Lower lobe of right lung (tissue), 2 donors: ENCODE measurements at regions not wholly inside any gene's neighbourhood (a gene's known extent, or its start where the extent isn't known, plus 50 kb on each side); places are given as distances from the start of the nearest gene placed in this dataset.

Experiments
- ATAC-seq, 2 donors: fragments of 200-7000 bp; cut with Tn5 transposase; one replicate each; pipeline ENCODE4 v1.9.1; 2020 to 2022; ENCODE audit warnings: mild to moderate bottlenecking in 2 of 2, moderate library complexity in 2 of 2
- DNase-seq: peaks from one replicate; pipeline ENCODE4 v3.0.0-alpha.2; 2020
- H3K27ac ChIP-seq: fragments of 200-600 bp; one replicate; pipeline ENCODE4 v1.8.0; 2022
- H3K27me3 ChIP-seq: fragments of 200-600 bp; one replicate; pipeline ENCODE4 v1.8.0; 2022; ENCODE audit warnings: low read depth
- H3K36me3 ChIP-seq: fragments of 200-600 bp; one replicate; pipeline ENCODE4 v1.8.0; 2022; ENCODE audit warnings: mild to moderate bottlenecking
- H3K4me1 ChIP-seq: fragments of 200-600 bp; one replicate; pipeline ENCODE4 v1.8.0; 2022
- H3K4me3 ChIP-seq: fragments of 200-600 bp; one replicate; pipeline ENCODE4 v1.8.0; 2022; ENCODE audit warnings: mild to moderate bottlenecking
- H3K9me3 ChIP-seq: fragments of 200-600 bp; one replicate; pipeline ENCODE4 v1.8.0; 2022
- intact Hi-C: fragments of 100-400 bp; cut with DNase I; formaldehyde crosslinking; loops from one replicate; pipeline ENCODE4 v1.11.0; 2022
- TF ChIP-seq, protein P1 (sequence below): fragments of 200-600 bp; IDR thresholded peaks from one replicate; pipeline ENCODE4 v1.8.0; 2022; ENCODE audit warnings: antibody characterized with exemption, mild to moderate bottlenecking
- donor health status: DM: no; HTN: yes; CAD: no; lungs with severe emphysema.

DNA sequence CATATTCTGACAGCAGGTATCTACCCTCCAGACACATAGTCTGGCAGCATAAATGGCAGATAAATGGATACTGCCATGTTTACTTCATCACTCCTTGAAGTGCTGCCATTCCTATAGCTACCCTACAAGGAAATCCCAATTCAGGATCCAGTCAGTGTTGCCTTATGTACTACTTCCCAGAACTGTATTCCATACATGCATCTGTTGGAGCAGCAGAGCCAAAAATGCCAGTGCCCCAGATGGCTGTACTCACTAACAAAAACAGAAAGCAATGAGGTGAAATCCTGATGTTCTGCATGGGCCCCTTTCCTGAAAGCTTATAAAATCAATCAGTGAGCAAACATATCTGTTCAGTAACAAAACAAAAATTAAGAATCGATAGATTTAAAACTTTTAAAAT lies 490.0 kb upstream of the COX7C start:
- ATAC-seq (no peak), DNase-seq (no peak)
- Histone ChIP-seq H3K9me3 (no peaks in the 10 kb centered on the region), H3K4me1 (no peaks in the 10 kb centered on the region), H3K27me3 (no peaks in the 10 kb centered on the region), H3K4me3 (no peak overlapping the region), H3K27ac (no peak overlapping the region), H3K36me3 (no peaks in the 10 kb centered on the region)
- intact Hi-C loops = no loop called here
- TF ChIP-seq, protein P1, sequence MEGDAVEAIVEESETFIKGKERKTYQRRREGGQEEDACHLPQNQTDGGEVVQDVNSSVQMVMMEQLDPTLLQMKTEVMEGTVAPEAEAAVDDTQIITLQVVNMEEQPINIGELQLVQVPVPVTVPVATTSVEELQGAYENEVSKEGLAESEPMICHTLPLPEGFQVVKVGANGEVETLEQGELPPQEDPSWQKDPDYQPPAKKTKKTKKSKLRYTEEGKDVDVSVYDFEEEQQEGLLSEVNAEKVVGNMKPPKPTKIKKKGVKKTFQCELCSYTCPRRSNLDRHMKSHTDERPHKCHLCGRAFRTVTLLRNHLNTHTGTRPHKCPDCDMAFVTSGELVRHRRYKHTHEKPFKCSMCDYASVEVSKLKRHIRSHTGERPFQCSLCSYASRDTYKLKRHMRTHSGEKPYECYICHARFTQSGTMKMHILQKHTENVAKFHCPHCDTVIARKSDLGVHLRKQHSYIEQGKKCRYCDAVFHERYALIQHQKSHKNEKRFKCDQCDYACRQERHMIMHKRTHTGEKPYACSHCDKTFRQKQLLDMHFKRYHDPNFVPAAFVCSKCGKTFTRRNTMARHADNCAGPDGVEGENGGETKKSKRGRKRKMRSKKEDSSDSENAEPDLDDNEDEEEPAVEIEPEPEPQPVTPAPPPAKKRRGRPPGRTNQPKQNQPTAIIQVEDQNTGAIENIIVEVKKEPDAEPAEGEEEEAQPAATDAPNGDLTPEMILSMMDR = no peak

GRCh38 chr5:86129009-86129408 lies 488.7 kb upstream of the COX7C start:
- Histone ChIP-seq H3K4me1 (no peaks in the 10 kb centered on the region), H3K36me3 (no peaks in the 10 kb centered on the region), H3K9me3 (no peaks in the 10 kb centered on the region), H3K27me3 (no peaks in the 10 kb centered on the region), H3K27ac (no peak overlapping the region), H3K4me3 (no peak overlapping the region)
- DNase-seq (no peak), ATAC-seq (no peak)
- intact Hi-C loops = no loop called here
- TF ChIP-seq, protein P1 = no peak

- no peaks in the 10 kb centered on the region for H3K36me3 ChIP-seq
- no peak overlapping the region for H3K4me3 ChIP-seq
- TF ChIP-seq, protein P1 = no peak
- no peak for DNase-seq
- ATAC-seq = no peak
- H3K9me3 ChIP-seq = no peaks in the 10 kb centered on the region
- H3K4me1 ChIP-seq = no peaks in the 10 kb centered on the region
- no peaks in the 10 kb centered on the region for H3K27me3 ChIP-seq
- H3K27ac ChIP-seq = no peak overlapping the region
- intact Hi-C loops = no loop called here
Measured at GRCh38 chr5:86137297-86137696, 480.4 kb upstream of the COX7C start.

DNA sequence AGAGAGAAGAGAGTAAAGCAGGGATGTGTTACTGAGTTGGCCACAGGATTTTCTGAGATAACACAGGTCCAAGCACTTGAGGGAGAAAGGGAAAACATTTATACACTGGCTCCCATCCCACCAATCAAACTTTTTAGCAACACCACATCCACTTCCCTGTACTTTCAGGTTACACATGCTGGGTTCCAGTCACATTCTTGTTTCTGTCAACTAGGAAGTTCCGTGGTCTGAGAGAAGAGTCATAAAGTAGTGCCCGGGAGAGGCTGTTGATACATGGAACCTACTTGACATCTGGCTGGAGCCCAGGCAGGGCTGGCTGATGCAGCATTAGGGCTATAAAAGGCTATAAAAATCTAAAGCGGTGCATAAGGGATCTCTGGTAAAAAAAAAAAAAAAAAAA lies 473.9 kb upstream of the COX7C start:
- H3K36me3 ChIP-seq = no peaks in the 10 kb centered on the region
- intact Hi-C loops = no loop called here
- TF ChIP-seq, protein P1 = no peak
- no peaks in the 10 kb centered on the region for H3K27me3 ChIP-seq
- ATAC-seq = peak; percentile 44 to 64
- peak; percentile 41 for DNase-seq
- no peaks in the 10 kb centered on the region for H3K9me3 ChIP-seq
- H3K27ac ChIP-seq = no peak overlapping the region
- no peak overlapping the region for H3K4me3 ChIP-seq
- no peaks in the 10 kb centered on the region for H3K4me1 ChIP-seq

- ATAC-seq (no peak), DNase-seq (no peak)
- TF ChIP-seq, protein P1 = no peak
- no peaks in the 10 kb centered on the region for H3K27me3 ChIP-seq
- H3K36me3 ChIP-seq = no peaks in the 10 kb centered on the region
- H3K4me3 ChIP-seq = no peak overlapping the region
- intact Hi-C loops = no loop called here
- no peak overlapping the region for H3K27ac ChIP-seq
- H3K4me1 ChIP-seq = no peaks in the 10 kb centered on the region
- H3K9me3 ChIP-seq = no peaks in the 10 kb centered on the region
Measured at GRCh38 chr5:86152988-86153560, 464.7 kb upstream of the COX7C start.

DNA sequence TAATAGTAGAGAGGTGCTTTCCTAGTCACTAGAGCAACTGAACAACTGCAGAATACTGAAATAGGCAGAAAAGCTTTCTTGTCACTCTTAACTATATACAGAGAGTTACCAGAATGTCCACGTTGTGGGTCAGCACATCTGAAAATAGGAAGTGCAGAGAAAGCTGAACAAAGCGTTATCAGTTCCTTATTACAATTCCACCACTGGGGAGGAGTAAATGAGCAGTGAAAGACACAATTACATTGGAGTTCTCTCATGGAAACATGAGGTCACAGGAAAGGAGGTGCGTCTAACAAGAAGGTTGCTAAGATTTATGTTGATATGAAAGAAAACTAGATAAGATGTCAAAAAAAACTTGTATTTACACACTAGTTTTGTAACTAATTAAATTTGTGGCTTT lies 461.9 kb upstream of the COX7C start:
- DNase-seq = no peak
- Histone ChIP-seq H3K4me1 (no peaks in the 10 kb centered on the region), H3K27me3 (no peaks in the 10 kb centered on the region), H3K9me3 (no peaks in the 10 kb centered on the region), H3K27ac (no peak overlapping the region), H3K4me3 (no peak overlapping the region), H3K36me3 (no peaks in the 10 kb centered on the region)
- TF ChIP-seq, protein P1 = no peak
- intact Hi-C loops = no loop called here
- ATAC-seq = no peak
